NK-92 treated with Interleukin-12 subunit alpha and Interleukin-12 subunit beta, amount 100 ng/mL, for 24 hours (cell line): ENCODE measurements at regions not wholly inside any gene's neighbourhood (a gene's known extent, or its start where the extent isn't known, plus 50 kb on each side); places are given as distances from the start of the nearest gene placed in this dataset.
A peak's percentile ranks its signal among the peaks of the same experiment; 100 is the strongest.
"Not testable (repeated sequence)": the region's sequence is repeated elsewhere in the genome, so short reads cannot be mapped to it uniquely, and the experiment has no call there.

Source experiments
- DNase-seq: peaks from one replicate; lab custom pipeline; 2025; lab: John Stamatoyannopoulos, UW

DNA sequence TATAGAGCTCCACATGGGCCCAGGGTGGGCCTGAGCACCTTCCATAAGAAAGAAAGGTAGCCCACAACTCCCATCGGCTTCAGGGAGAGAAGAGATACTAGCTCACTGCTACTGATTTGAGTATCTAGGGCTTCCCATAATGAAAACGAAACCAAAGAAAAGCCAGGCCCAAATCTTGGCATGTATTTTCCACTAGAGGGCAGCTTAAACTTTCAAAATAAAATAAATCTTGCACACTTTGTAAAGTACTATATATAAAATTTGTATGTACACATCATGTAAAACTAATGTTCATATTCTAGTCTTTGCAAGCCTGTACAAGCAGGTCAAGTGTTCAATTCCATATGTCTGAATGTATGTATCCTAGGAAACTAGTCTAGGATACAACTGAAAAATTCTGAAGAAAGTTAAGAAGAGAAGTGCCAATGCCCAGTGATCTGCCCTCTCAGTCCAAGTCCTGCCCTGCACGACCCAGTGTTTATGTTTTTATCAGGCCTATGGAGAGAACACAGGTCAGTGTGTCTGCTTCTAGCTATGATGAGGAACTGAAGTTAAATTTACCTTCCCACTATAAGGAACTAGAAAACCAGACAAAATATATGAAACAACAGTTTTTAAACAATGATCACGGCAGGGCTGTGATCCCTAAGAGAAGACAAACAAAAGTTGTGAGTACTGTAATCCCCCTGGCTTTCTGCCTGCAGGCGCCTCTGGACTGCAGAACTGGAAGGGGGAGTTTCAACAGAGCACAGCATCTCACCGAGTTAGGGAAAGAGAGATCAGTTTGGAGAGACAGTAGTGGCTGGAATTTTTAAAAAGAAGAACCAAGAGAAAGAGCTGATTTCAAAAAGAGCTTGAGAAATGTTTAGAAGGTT is 475.7 kb downstream of the UQCRFS1 start:
- no peak for DNase-seq

GRCh38 chr19:28736528-28736927 is 476.4 kb downstream of the UQCRFS1 start:
- no peak for DNase-seq

- DNase-seq: no peak
Observed at GRCh38 chr19:28731577-28731976, 481.4 kb downstream of the UQCRFS1 start.

DNA sequence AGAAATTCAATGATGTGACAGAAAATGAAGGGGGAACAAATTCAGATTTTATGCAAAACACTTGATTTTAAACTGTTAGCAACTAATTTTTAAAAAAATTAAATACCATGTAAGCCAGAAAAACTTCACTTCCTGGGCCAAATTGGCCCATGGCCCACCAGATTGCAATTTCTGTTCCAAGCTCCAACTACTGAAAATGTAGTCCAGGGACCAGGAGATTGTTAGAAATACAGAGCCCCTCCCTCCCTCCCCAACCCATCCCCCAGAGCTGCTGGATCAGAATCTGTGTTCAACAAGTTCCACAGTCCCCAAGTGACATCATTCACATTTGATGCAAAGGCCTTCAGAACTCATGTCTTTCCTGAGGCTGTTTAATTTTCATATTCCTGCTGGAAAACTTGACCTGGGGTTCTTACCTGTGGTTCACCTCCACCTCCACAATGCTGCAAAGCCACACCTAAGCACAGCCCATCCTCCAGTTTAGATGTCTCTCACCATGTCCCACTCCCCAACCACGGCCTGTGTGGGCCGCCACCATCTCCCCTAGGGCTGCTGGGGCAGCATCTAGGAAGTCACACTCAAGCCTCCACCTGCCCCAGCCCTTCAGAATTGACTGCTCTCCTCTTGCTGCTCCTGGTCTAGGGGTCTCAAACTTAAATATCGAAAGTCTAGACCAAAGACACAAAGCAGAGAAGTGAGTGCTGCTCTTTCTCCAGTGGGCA is 482.0 kb downstream of the UQCRFS1 start:
- no peak for DNase-seq

DNA sequence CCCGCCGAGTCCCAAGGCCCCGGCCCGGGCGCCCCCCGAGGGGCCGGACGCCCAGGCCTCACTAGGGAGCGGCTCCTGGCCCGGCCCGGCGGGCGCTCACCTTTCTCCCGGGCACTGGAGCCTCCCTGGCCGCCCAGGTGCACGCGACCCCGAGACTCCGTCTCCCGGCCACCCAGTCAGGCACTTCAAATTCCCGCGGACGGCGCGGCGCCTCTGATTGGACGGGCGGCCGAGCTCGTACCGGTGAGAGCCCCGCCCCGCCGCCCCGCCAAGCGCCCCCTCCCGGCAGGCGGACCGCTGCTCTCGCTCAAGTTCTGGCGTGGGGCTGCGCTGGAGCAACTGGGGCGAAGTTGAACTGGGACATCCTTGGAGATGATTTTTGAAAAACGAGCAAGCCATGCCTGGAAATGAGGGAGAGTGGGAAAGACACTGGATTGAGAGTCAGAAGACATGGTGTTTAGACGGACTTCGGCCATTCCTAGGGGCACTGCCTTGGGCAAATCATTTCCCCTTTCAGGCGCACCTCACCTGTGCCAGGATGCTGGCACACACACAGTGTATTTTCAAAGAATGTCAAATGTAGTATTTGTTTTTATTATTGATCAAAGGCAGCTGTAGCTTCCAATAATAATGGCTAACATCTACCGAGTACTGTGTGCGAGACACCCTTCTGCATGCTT is 485.3 kb downstream of the UQCRFS1 start:
- DNase-seq: no peak

GRCh38 chr19:28726533-28727479 is 486.1 kb downstream of the UQCRFS1 start:
- no peak for DNase-seq

DNA sequence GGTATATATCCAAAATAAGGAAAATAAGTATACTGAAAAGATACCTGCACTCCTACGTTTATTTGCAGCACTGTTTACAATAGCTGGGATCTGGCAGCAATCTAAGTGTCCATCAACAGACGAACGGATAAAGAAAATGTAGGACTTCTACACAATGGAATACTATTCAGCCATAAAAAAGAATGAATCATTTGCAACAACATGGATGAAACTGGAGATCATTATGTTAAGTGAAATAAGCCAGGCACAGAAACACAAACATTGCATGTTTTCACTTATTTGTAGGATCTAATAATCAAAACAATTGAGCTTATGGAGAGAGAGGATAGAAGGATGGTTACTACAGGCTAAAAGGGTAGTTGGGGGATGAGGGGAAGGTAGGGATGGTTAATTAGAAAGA is 494.0 kb downstream of the UQCRFS1 start:
- DNase-seq: no peak

DNA sequence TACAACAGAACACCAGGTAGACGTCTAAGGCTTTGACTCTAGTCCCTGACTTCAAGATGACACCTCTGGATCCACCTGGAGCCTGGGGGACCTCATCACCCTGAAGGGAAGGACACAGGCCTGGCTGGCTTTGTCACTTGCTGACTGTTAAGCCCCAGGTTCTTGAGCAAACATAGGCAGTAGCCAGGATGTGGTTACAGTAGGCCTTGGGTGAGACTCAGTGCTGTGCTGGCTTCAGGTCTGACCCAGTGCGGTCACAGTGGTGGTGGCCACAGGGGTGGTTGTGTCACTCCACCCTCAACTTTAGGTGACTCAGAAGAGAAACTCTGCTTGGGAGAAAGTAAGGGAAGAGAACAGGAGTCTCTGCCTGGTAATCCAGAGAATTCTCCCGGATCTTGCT is 497.8 kb downstream of the UQCRFS1 start:
- DNase-seq: peak; percentile 68

GRCh38 chr19:28711411-28711810 is 501.5 kb downstream of the UQCRFS1 start:
- DNase-seq: no peak

- DNase-seq: no peak
Observed at GRCh38 chr19:28710278-28710677, 502.7 kb downstream of the UQCRFS1 start.

DNA sequence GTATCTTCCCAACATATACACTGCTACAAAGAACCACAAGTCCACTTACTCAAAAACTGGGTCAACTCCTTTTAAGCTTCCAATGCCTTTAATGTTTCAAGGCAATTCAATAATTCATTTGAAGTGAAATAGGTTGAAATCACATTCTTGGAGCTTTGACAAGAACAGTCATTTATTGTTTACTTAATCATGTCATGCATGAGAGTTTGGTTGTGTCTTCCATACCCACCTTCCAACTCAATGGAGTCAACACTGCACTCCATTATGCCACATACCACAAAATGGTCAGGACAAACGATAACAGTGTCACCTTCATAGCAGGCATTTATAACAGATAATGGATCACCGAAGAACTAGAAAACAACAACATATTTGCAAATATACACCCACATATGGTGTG is 506.3 kb downstream of the UQCRFS1 start:
- no peak for DNase-seq

GRCh38 chr19:28705008-28705407 is 507.9 kb downstream of the UQCRFS1 start:
- no peak for DNase-seq

- no peak for DNase-seq
Observed at GRCh38 chr19:28703400-28703956, 509.5 kb downstream of the UQCRFS1 start.

DNA sequence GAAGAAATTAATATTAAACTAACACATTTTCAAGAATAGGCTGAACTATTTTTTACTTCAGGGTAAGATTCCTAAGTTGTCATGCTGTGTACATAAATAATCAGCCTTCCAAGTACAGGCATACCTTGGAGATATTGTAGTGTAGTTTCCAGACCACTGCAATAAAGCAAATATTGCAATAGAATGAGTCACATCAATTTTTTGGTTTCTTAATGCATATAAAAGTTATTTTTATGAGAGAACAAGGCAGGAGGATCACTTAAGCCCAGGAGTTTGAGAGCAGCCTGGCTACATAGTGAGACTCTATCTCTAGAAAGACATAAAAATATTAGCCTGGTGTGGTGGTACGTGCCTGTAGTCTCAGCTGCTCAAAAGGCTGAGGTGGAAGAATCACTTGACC is 511.5 kb downstream of the UQCRFS1 start:
- no peak for DNase-seq

GRCh38 chr19:28700176-28700575 is 512.8 kb downstream of the UQCRFS1 start:
- no peak for DNase-seq

GRCh38 chr19:28697308-28697707 is 515.6 kb downstream of the UQCRFS1 start:
- no peak for DNase-seq

- no peak for DNase-seq
Observed at GRCh38 chr19:28694812-28695211, 518.1 kb downstream of the UQCRFS1 start.

DNA sequence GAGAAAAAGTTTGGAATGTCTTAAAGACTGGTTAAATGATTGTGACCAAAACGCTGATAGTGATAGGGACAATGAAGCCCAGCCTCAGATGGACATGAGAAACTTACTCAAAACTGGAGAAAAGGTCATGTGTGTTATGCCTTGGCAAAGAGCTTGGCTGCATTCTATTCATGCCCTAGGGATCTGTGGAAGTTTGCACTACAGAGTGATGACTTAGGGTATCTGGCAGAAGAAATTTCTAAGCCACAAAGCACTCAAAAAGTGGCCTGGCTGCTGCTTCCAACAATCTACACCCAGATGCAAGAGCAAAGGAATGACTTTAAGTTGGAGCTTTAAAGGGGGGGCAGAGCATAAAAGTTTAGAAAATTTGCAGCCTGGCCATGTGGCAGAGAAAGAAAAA is 521.3 kb downstream of the UQCRFS1 start:
- DNase-seq: no peak

GRCh38 chr19:28689464-28689863 is 523.5 kb downstream of the UQCRFS1 start:
- not testable (repeated sequence) for DNase-seq

DNA sequence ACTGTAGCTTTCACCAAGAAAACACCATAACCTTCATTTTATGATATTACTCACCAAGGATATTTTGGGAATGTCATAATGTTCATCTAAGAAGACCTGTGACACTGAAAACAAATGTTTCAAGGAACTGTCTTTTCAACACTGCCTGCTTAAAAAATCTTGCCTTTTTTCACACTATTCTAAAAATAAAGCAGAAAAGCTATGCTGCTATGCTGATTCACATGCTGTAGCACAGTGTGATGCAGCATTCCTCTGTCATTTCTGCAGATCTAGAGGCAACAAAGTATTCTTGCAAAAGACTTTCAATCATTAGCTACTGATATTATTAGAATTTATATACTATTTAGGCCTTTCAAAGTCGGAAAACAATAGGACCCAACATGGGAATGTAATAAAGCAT is 525.7 kb downstream of the UQCRFS1 start:
- DNase-seq: no peak

DNA sequence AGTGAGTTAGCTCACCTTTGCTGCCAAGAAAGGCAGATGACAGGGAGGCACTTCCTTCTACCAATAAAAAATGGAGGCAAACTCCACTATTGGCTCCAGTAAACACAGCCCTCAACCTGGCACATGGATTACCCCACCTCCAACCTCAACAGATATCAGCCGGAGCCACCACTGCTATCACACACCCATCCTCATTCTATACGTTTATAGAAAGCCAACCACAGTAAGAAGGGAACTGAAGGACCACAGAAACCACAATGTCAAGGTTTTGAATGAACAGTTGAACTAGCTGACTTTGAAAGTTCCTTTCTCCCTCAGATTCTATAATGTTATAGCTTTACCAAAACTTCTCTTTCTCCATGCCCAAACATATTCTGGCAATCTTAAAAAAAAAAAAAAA is 526.2 kb downstream of the UQCRFS1 start:
- DNase-seq: no peak
